ENCODE measurements at regions not wholly inside any gene's neighbourhood (a gene's known extent, or its start where the extent isn't known, plus 50 kb on each side); places are given as distances from the start of the nearest gene placed in this dataset.

GRCh38 chr6:79763301-79763700 is 132.2 kb downstream of the SH3BGRL2 start:
- no peak for DNase-seq

- no peak for DNase-seq
These were observed 131.2 kb downstream of the SH3BGRL2 start for GRCh38 chr6:79762370-79762769.

- DNase-seq: no peak
These were observed 125.4 kb downstream of the SH3BGRL2 start for GRCh38 chr6:79756496-79756895.

GRCh38 chr6:79755967-79756366 is 124.8 kb downstream of the SH3BGRL2 start:
- DNase-seq: no peak

All from fibroblast of skin of right quadriceps (primary cell).